ENCODE measurements at regions not wholly inside any gene's neighbourhood (a gene's known extent, or its start where the extent isn't known, plus 50 kb on each side); places are given as distances from the start of the nearest gene placed in this dataset.

DNA sequence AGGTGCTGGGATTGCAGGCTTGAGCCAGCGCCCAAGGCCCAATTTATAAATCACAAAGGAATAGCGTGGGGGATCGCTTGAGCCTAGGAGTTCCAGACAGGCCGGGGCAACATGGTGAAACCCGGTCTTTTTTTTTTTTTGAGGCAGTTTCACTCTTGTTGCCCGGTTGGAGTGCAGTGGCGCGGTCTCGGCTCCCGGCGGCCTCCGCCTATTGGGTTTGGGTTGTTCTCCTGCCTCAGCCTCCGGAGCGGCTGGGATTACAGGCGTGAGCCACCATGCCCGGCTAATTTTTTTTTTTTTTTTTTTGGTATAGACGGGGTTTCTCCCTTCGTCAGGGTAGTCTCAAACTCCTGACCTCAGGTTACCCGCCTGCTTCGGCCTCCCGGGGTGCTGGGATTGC, 65.0 kb downstream of the GOLGA6L7 start:
- TF ChIP-seq, protein P1, sequence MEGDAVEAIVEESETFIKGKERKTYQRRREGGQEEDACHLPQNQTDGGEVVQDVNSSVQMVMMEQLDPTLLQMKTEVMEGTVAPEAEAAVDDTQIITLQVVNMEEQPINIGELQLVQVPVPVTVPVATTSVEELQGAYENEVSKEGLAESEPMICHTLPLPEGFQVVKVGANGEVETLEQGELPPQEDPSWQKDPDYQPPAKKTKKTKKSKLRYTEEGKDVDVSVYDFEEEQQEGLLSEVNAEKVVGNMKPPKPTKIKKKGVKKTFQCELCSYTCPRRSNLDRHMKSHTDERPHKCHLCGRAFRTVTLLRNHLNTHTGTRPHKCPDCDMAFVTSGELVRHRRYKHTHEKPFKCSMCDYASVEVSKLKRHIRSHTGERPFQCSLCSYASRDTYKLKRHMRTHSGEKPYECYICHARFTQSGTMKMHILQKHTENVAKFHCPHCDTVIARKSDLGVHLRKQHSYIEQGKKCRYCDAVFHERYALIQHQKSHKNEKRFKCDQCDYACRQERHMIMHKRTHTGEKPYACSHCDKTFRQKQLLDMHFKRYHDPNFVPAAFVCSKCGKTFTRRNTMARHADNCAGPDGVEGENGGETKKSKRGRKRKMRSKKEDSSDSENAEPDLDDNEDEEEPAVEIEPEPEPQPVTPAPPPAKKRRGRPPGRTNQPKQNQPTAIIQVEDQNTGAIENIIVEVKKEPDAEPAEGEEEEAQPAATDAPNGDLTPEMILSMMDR (conservative IDR thresholded peaks at IDR 0.05; ENCODE audit: low read depth, low read length) = no peak
- TF ChIP-seq EZH2 (IDR thresholded peaks at IDR 0.05; ENCODE audit: borderline replicate concordance, low read depth, low read length, poor library complexity, severe bottlenecking) = no peak

Measured in A673 (cell line).